GM11168 (cell line): ENCODE measurements at regions not wholly inside any gene's neighbourhood (a gene's known extent, or its start where the extent isn't known, plus 50 kb on each side); places are given as distances from the start of the nearest gene placed in this dataset.
"Not testable (repeated sequence)": the region's sequence is repeated elsewhere in the genome, so short reads cannot be mapped to it uniquely, and the experiment has no call there.

Experiments
- in situ Hi-C: fragments of 300-500 bp; cut with MboI; formaldehyde crosslinking; loops from one replicate; pipeline ENCODE4 v1.12.0; 2022; ENCODE audit warnings: low sequenced_read_pairs; ENCODE audit not compliant: unreplicated experiment

DNA sequence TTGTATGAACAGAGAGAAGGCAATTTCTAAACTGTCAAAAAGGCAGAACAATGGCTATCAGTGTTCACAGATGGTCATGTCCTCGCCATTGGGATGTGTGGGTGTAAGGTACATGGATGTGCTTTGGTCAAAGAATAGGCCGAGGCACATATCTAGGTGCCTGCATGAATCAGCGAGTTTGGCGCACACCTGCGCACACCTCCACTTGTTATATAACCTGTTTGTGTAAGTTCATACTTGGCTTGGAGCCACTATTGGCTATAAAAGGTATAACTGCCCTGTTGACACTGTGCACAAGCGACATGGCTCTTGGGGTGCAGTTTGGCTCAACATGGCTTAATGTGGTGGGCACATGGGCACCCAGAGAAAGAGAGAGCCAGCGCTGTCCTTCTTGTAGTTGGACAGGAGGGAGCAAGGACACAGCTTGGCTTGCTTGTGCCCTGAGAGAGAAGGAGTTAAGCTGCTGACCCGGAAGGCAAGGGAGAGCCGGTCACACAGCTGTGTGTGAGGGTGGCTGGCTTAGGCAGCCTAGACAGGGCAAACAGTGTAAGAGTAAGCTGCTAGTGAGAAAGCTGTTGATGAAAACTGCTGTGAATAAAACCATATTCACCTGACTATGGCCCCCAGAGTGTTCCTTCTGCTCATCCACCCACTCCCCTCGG is 499.1 kb downstream of the KCNJ2 start:
- in situ Hi-C loops, result no loop called here

DNA sequence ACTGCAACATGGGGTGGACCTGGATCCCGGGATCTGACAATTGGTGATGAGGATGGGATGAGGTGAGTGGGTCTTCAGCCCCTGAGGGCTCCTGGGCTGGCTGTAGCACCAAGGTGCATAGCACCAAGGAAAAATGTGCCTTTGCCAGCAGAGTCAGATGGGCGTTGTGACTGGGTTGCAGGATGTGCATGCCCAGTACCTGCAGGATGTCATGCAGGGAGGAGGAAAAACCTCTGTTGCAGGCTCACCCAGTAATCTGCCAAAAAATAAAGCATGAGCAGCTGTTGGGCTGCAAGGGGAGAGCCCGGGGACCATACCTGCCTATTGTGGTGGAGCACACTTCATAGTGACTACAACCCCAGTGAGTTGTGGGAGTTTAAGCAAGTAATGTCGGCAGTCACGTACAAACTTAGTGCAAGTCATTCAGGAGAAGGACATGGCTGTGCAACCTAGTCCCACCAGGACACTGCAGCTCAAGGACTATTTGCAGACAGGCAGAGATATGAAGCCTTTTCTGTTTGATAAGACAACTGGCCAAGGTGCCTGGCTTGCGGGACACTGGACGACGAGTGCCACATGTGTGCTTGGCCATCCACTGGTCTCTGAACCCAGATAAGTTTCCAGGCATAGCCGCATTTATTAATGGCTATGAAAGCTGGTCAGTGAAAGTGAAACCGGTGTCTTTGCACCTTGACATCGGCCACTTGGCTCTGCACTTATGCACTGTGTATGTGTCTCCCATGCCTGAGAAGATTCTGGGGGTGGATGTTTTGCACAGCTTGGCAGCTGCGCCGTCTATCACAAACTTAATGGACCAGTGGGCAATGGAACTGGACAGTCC is 499.8 kb downstream of the KCNJ2 start:
- in situ Hi-C loops, result no loop called here

DNA sequence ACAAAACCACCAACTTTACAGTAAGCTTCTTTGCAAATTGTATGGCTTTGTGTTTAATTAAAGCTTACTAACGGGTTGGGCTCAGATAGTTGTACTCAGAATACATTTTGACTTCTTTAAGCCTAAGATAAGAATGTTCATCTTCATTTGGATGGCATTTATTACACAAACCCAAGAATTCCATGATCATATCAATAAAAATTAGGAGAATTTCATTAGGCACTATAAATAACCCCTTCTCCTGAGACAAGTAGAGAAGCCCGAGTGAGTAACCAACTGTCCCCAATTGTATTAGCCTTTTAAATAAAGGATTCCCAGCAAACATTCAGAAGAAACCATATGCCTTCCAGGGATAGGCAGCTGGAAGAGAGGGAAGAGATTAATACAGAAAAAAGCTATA is 504.7 kb downstream of the KCNJ2 start:
- in situ Hi-C loops, result no loop called here

DNA sequence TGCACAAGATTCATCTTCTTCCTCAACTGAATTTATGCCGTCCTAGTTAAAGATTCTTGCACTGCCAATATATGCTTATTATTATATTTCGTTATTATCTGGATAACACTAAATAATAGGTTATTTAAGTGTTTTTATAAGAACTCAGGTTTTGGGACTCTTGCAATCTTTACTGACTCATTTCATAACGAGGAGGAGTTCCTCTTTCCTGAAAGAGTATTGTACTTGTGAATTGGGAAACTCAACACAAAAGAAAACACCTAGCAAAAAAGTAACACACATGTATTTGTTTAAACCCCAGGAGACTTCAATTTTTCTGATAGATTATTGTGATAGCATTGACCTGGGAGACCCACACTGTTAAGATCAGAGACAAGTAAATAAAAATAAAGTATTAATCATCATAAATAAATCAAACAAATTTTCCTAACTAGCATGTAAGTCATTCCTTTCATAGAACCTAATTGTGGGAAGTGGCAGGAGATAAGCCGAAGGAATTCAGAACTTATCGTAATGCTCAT is 505.8 kb downstream of the KCNJ2 start:
- in situ Hi-C loops, result no loop called here

DNA sequence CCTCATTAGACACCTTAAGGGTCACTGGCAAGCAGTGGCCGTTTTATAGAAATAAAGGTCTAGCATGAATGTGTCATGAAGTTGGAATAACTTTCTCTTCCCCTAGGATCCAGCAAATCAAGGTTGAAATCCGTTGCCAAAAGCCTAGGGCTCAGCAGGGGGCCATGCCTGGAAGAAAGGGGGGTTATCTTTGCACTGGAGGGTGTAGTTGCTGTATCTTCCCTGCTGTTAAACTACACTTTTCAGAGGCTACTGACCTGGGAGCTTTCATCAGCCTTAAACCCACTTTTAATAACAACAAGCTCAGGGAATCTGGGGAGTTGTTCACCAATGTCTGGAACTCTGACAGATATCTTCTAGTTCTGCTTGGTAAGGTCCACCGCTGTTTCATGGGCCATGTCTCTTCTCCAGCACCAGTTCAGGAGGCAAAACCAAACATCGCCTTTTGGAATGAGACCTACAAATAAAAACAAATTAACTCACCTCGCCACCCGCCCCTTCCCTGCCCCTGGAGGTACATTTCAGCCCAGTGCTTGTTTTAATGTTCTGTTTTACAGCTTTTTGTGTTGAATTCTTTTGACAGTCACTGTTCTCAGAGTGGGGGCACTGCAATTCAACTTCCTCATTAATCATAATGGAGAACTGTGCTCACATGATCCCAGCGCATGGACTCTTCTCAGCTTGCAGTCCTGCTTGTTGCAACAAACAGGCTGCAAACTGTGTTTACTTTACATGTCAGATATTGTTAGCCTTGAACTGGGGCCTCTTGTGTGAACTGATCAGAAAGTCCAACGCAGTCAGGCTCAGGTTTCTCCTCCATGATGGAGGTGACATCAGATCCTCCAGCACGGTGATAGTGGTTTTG is 508.7 kb downstream of the KCNJ2 start:
- in situ Hi-C loops, result no loop called here

DNA sequence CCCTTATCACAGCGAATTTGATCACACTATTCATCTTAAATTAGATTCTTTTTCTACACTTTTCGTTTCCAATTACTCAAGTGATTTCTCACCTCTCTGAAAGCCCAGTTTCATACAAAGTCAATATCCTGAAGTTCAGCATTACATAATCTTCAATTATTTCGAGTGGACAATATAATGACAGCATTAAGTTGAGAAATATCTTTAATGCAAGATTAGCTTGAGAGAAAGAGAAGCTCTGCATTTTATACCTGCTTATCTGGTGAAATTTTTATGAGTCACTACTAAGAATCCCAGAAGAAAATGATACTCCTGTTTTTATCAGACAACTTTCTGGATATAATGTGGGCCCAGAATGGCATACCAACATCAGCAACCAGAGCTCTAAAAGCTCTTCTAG is 509.6 kb downstream of the KCNJ2 start:
- in situ Hi-C loops, result no loop called here

DNA sequence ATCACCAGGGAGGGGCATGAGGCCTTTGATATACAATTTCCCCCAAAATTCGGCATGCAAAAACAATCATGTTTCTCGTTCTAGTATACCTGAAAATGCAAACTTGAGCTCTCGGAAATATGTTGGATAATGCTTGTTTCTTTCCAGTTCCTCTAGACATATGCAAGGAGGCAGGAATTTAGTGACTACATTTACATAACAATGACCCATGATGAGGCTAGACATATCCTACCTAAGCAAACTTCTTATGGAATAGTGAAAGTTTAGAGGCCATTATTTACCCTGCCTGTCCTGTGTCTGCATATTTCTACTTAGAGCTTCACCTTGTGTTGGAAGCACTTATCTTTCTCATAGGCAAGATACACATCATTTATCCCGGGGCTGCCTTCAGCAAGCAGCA is 514.6 kb downstream of the KCNJ2 start:
- in situ Hi-C loops, result no loop called here

DNA sequence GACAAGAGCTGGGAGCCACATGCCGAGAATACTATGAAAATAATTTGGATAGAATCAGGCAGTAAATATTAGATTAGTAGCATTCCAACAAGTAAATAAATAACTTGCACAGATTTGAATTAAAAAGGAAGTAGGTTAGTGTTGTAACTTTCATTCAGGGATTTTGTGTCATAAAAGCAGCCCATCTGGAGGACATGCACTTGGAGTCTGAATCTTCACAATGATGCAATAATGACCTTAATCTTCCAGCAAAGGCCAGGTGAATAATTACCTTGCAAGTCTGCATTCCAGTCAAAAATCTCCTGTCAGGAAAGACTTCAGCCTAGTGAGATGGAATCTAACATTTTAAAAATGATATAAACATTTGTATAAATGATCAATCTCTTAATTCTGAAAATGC is 518.1 kb downstream of the KCNJ2 start:
- in situ Hi-C loops, result no loop called here

DNA sequence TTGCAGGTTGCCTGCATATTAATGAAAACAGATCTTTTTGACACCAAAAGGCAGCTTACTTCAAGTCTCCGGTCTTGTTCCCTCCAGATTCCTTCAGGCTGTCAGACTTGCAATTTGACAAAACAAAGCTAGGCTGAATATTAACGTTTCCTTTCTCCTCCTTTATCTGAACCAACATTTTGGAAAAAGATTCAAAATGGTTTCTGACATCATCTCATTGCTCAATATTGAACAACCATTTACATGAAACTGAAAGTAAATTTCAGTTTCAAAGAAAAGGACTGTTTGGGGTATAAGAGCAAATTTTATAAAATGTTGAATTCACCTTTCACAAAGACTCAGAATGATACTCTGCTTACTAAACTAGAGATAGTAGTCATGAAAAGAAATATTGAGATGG is 521.8 kb downstream of the KCNJ2 start:
- in situ Hi-C loops, result no loop called here

DNA sequence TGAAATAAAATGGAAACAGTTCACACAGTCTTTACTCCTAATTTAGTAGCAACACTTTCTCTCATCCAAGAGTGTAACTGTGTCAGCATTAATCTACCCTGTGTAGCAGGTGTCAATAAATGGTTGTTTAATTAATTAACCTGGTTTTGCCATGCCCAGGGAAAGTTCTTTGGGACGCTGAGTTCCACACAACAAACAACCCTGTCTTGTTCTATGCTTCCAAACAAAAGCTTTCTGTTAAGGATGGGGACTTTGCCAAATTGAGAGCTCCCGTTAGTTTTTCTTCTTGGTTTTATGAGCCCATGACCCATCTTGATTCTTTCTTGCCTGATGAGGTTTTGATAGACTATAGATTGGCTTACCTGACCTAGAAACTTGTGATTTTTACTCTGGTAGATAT is 530.1 kb downstream of the KCNJ2 start:
- in situ Hi-C loops, result no loop called here

DNA sequence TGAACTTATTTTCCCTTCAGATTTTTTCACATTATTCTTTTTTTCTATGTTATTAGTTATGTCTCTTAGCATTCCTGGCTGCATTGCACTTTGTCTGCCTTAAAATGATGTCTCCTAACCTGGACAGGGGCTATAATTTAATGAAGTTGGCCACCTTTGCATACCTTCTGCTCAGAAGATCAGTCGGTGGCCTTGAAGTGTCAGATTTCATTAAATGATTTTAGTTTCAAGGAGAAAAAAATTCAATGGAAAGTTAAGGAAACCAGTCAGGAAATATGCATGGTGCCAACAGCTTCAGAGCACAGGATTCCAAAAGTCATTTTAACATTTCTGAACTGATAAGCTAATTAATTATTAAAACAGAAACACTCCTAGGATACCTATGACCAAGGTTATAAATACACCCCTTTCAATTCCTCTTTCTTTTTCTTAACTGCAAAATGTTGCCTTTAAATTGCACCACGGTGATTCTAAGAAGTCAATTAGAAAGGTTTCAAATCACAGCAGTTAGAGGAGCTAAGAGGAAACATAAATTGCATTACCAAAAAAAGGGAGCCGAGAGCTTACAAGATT is 533.4 kb downstream of the KCNJ2 start:
- in situ Hi-C loops, result no loop called here

DNA sequence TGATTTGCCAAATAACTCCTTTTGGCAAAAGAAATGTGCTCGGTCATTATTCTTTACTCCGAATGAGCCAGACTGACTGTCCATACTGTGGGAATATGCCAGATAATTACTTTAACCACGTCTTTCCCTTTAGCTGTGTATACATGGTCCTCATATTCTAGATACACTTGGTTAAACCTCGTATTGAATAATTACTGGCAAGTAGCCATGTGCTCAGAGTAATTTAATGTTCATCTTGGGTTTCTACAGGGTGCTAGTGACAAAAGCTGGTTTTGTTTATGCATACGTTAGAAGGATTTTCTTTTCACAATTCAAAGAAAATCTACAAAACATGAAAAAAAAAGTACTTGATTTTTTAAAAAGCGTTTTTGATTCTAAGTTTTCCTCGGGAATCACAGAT is 540.3 kb downstream of the KCNJ2 start:
- in situ Hi-C loops, result no loop called here

DNA sequence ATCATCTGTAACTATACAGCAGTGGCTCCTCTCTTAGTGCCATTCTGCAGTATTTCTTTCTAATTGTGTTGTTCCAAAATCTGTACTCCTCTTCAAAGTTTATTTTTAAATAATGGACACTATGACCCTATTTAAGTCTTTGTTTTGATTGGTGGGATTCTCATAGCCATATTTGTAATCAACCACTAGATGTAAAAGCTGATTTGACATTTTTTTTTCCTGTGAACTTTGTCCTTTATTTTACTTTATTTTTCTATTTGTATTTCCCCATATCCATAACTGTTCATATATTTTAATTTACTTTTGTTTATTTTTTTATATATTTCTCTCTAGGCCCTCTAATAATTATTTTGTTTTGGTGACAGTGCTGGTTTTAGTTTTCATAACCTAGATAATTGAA is 544.4 kb downstream of the KCNJ2 start:
- in situ Hi-C loops, result no loop called here

DNA sequence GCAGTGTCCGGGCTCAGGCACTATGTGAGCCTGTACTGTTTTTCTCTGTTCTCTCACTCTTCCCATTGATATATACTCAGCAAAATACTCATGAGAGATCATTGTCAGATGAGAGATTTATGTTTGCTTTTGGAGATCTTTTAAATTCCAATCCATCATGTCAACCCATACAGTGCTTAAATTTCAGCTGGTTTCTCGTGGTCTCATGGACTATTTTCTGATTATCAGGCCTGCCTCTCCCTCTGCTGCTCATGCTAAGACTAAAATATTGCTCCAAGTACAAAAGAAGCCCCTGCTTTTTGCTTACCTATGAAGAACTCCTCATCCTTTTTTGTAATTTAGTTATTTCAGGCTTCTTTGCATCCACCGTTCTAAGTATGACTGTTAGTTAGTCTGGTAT is 547.2 kb downstream of the KCNJ2 start:
- in situ Hi-C loops, result no loop called here

DNA sequence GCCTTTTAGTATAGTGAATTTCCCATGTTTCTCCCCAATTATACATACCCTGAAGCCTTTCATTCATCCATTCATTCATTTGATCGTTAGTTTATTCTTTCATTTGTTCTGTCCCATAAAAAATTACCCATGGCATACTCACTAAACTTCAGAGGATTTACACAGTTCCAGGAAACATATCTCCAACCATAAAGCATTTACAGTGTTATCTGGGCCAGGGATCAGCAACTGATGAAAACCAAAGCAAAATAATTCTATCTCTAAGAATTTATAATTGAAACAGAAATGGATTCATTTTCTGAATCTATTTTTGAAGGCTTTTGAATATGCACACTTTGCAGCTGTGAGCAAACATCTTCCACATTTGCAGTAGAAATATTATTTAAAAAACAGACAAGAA is 547.7 kb downstream of the KCNJ2 start:
- in situ Hi-C loops, result no loop called here

DNA sequence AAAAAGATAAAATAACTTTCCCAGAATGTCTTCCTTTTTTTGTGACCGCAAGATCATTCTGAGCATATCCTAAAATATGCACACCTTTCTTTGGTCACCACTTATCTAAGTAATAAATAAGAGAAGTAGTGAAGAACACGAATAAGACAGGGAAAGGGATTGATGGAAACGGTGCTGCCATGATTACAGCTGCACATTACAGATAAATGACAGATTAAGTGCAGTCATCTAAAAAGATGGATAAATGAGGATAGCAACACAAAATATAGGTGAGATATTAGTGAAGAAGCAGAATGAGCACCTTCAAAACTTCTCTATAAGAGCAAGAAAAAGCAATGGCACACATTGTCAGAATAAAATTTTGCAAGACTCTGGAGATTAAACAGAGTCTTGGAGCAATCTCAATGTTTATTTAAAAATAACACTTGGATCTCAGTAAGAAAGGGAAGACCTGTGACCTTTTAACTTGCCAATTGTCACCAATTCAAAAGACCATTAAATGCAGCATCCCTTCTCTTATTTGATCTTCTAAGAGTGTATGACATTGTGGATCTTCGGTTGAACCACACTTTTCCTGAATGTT is 567.1 kb downstream of the KCNJ2 start:
- in situ Hi-C loops, result no loop called here

DNA sequence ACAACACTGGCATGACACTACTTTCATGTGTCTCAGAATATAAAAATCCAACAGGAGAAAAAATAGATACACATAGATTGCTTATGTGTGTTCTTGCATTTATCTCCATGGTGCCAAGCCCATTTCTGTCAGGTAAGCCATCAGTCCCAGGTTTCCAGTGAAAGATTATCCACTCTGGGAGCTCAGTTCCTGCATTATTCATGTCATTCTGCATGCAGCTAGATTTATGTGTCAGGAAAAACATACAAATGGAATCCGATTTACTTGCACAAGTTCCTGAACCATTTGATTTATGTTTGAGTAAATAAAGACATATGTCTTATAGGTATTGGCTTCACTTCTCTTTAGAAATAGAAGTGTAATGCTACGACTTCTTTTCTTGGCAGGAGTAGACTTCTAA is 569.7 kb downstream of the KCNJ2 start:
- in situ Hi-C loops, result no loop called here

DNA sequence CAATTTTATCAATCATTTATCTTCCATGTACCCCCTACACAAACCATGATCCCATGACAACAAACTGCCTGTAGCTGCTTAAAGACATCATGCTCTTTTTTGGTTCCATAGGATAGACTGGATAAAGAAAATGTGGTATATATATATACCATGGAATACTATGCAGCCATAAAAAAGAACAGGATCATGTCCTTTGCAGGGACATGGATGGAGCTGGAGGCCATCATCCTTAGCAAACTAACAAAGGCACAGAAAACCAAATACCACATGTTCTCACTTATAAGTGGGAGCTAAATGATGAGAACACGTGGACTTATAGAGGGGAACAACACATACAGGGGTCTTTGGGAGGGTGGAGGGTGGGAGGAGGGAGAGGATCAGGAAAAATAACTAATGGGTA is 577.2 kb downstream of the KCNJ2 start:
- in situ Hi-C loops, result not testable (repeated sequence)

DNA sequence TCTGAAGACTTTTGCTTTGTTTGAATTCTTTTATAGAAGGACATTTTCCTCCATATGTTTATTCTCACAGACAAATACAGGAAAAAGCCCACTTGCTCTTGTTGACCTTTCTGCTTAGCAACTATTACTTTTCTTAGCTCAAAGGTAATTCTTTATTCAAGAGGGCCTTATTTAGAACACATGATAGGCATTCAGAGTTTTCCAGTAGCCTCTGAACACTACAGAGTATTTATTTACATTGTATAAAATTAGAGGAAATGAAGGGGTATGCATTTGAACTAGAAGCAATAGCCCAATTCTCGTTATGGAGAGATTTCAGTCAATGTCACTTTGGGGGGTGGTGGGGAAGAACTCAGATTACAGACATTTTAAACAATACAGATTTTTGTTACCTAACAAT is 581.7 kb downstream of the KCNJ2 start:
- in situ Hi-C loops, result no loop called here

DNA sequence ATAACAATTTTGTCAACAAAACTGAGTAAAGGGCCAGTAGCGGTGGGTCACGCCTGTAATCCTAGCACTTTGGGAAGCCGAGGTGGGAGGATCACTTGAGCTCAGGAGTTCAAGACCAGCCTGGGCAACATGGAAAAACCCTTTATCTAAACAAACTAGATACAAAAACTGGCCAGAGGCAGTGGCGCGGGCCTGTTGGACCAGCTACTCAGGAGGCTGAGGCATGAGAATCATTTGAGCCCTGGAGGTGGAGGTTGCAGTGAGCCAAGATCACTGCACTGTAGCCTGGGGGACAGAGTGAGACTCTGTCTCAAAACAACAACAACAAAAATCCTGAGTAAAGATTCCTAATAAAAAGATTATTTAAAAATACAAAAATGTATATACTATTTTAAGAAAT is 583.1 kb downstream of the KCNJ2 start:
- in situ Hi-C loops, result not testable (repeated sequence)
